ENCODE measurements at regions not wholly inside any gene's neighbourhood (a gene's known extent, or its start where the extent isn't known, plus 50 kb on each side); places are given as distances from the start of the nearest gene placed in this dataset.
"Not testable (repeated sequence)": the region's sequence is repeated elsewhere in the genome, so short reads cannot be mapped to it uniquely, and the experiment has no call there.

- no peak for DNase-seq
Observed at GRCh38 chr4:67036791-67037190, 508.5 kb downstream of the CENPC start.

GRCh38 chr4:67035986-67036385 is 509.3 kb downstream of the CENPC start:
- no peak for DNase-seq

- no peak for DNase-seq
Observed at GRCh38 chr4:67035501-67035900, 509.8 kb downstream of the CENPC start.

GRCh38 chr4:67030636-67031035 is 514.7 kb downstream of the CENPC start:
- DNase-seq = no peak

- no peak for DNase-seq
Observed at GRCh38 chr4:67020438-67020797, 524.9 kb downstream of the CENPC start.

- no peak for DNase-seq
Observed at GRCh38 chr4:67019686-67020437, 525.4 kb downstream of the CENPC start.

GRCh38 chr4:67014592-67014991 is 530.7 kb downstream of the CENPC start:
- DNase-seq = no peak

GRCh38 chr4:67006791-67007190 is 538.5 kb downstream of the CENPC start:
- no peak for DNase-seq

GRCh38 chr4:66991521-66991920 is 553.8 kb downstream of the CENPC start:
- DNase-seq = no peak

GRCh38 chr4:66974665-66975064 is 570.6 kb downstream of the CENPC start:
- no peak for DNase-seq

GRCh38 chr4:66972087-66972486 is 573.2 kb downstream of the CENPC start:
- DNase-seq = no peak

- no peak for DNase-seq
Observed at GRCh38 chr4:66964467-66964866, 580.8 kb downstream of the CENPC start.

- no peak for DNase-seq
Observed at GRCh38 chr4:66963084-66963483, 582.2 kb downstream of the CENPC start.

- no peak for DNase-seq
Observed at GRCh38 chr4:66959207-66959606, 586.1 kb downstream of the CENPC start.

- no peak for DNase-seq
Observed at GRCh38 chr4:66956852-66957251, 588.5 kb downstream of the CENPC start.

GRCh38 chr4:66956426-66956825 is 588.9 kb downstream of the CENPC start:
- DNase-seq = no peak

GRCh38 chr4:66955784-66956183 is 589.5 kb downstream of the CENPC start:
- no peak for DNase-seq

GRCh38 chr4:66949419-66949818 is 595.9 kb downstream of the CENPC start:
- DNase-seq = no peak

- no peak for DNase-seq
Observed at GRCh38 chr4:66946761-66947160, 598.5 kb downstream of the CENPC start.

GRCh38 chr4:66943112-66943511 is 602.2 kb downstream of the CENPC start:
- DNase-seq = no peak

- not testable (repeated sequence) for DNase-seq
Observed at GRCh38 chr4:66931981-66932380, 613.3 kb downstream of the CENPC start.

GRCh38 chr4:66930206-66930605 is 615.1 kb downstream of the CENPC start:
- no peak for DNase-seq

- no peak for DNase-seq
Observed at GRCh38 chr4:66929748-66930147, 615.6 kb downstream of the CENPC start.

GRCh38 chr4:66928881-66929280 is 616.4 kb downstream of the CENPC start:
- DNase-seq = not testable (repeated sequence)

GRCh38 chr4:66927937-66928336 is 617.4 kb downstream of the CENPC start:
- no peak for DNase-seq

All from right kidney (tissue), 1 donor.